ENCODE measurements at regions not wholly inside any gene's neighbourhood (a gene's known extent, or its start where the extent isn't known, plus 50 kb on each side); places are given as distances from the start of the nearest gene placed in this dataset.

GRCh38 chr9:73643379-73644013 lies 491.8 kb downstream of the ANXA1 start:
- no peak overlapping the region for H3K4me3 ChIP-seq
- H4K20me1 ChIP-seq: no peaks in the 10 kb centered on the region
- no peaks in the 10 kb centered on the region for H3K27me3 ChIP-seq
- TF ChIP-seq Cebpa-rat (IDR thresholded peaks at IDR 0.05): no peak
- no peaks in the 10 kb centered on the region for H3K4me1 ChIP-seq
- no peak overlapping the region for H3K27ac ChIP-seq
- no peaks in the 10 kb centered on the region for H3K36me3 ChIP-seq
- H3K9me3 ChIP-seq (replicated peaks in 1 of 11): peaks cover 0 to 5% (median 0%) of the 10 kb centered on the region in 11 experiments; a peak in 2 of 22 replicates
- no peak overlapping the region for H3K9ac ChIP-seq
- H3K4me2 ChIP-seq: no peak overlapping the region

GRCh38 chr9:73647560-73647959 lies 495.9 kb downstream of the ANXA1 start:
- no peak overlapping the region for H3K27ac ChIP-seq
- H3K9ac ChIP-seq: no peak overlapping the region
- no peaks in the 10 kb centered on the region for H4K20me1 ChIP-seq
- H3K36me3 ChIP-seq: no peaks in the 10 kb centered on the region
- peaks cover 0 to 15% (median 0%) of the 10 kb centered on the region in 11 experiments; a peak in 5 of 22 replicates for H3K9me3 ChIP-seq (replicated peaks in 1 of 11)
- no peak overlapping the region for H3K4me3 ChIP-seq
- no peaks in the 10 kb centered on the region for H3K27me3 ChIP-seq
- H3K4me1 ChIP-seq: no peaks in the 10 kb centered on the region
- no peak overlapping the region for H3K4me2 ChIP-seq
- no peak for TF ChIP-seq Cebpa-rat (IDR thresholded peaks at IDR 0.05)

GRCh38 chr9:73649552-73649951 lies 497.9 kb downstream of the ANXA1 start:
- no peak overlapping the region for H3K4me2 ChIP-seq
- peaks cover 0 to 15% (median 0%) of the 10 kb centered on the region in 11 experiments; a peak in 5 of 22 replicates for H3K9me3 ChIP-seq (replicated peaks in 1 of 11)
- no peaks in the 10 kb centered on the region for H3K36me3 ChIP-seq
- TF ChIP-seq Cebpa-rat (IDR thresholded peaks at IDR 0.05): no peak
- H3K9ac ChIP-seq: no peak overlapping the region
- H4K20me1 ChIP-seq: no peaks in the 10 kb centered on the region
- no peaks in the 10 kb centered on the region for H3K27me3 ChIP-seq
- no peak overlapping the region for H3K4me3 ChIP-seq
- no peak overlapping the region for H3K27ac ChIP-seq
- no peaks in the 10 kb centered on the region for H3K4me1 ChIP-seq

- peak overlapping the region in 3 of 11 experiments; percentile 6 to 76 (median 62); a peak in 5 of 22 replicates for H3K4me2 ChIP-seq
- H3K9ac ChIP-seq: no peak overlapping the region
- H3K9me3 ChIP-seq (replicated peaks in 1 of 11): no peaks in the 10 kb centered on the region
- H3K4me3 ChIP-seq: no peak overlapping the region
- H3K27me3 ChIP-seq: no peaks in the 10 kb centered on the region
- H3K36me3 ChIP-seq: no peaks in the 10 kb centered on the region
- no peaks in the 10 kb centered on the region for H4K20me1 ChIP-seq
- H3K4me1 ChIP-seq: peaks cover 0 to 31% (median 0%) of the 10 kb centered on the region in 10 experiments; a peak in 5 of 20 replicates
- no peak for TF ChIP-seq Cebpa-rat (IDR thresholded peaks at IDR 0.05)
- H3K27ac ChIP-seq: peak overlapping the region in 1 of 11 experiments; percentile 15; a peak in 1 of 22 replicates
These were observed 503.7 kb downstream of the ANXA1 start for GRCh38 chr9:73655363-73655762.

- H3K9me3 ChIP-seq (replicated peaks in 1 of 11): no peaks in the 10 kb centered on the region
These were observed 504.2 kb downstream of the ANXA1 start for GRCh38 chr9:73655831-73656230.

GRCh38 chr9:73665253-73665652 lies 513.6 kb downstream of the ANXA1 start:
- TF ChIP-seq Cebpa-rat (IDR thresholded peaks at IDR 0.05): no peak
- no peaks in the 10 kb centered on the region for H3K9me3 ChIP-seq (replicated peaks in 1 of 11)
- H3K36me3 ChIP-seq: no peaks in the 10 kb centered on the region
- H4K20me1 ChIP-seq: no peaks in the 10 kb centered on the region
- H3K27ac ChIP-seq: no peak overlapping the region
- H3K4me2 ChIP-seq: no peak overlapping the region
- no peak overlapping the region for H3K9ac ChIP-seq
- no peaks in the 10 kb centered on the region for H3K27me3 ChIP-seq
- no peak overlapping the region for H3K4me3 ChIP-seq
- peaks cover 0 to 8% (median 0%) of the 10 kb centered on the region in 10 experiments; a peak in 1 of 20 replicates for H3K4me1 ChIP-seq

More at GRCh38 chr9:73655831-73656230, 504.2 kb downstream of the ANXA1 start:
- Histone ChIP-seq H3K4me3 (no peak overlapping the region), H3K4me2 (peak overlapping the region in 3 of 11 experiments; percentile 6 to 76 (median 62); a peak in 5 of 22 replicates), H3K36me3 (no peaks in the 10 kb centered on the region), H3K9ac (no peak overlapping the region), H3K27me3 (no peaks in the 10 kb centered on the region), H4K20me1 (no peaks in the 10 kb centered on the region), H3K4me1 (peaks cover 0 to 31% (median 0%) of the 10 kb centered on the region in 10 experiments; a peak in 5 of 20 replicates), H3K27ac (peak overlapping the region in 1 of 11 experiments; percentile 15; a peak in 1 of 22 replicates)
- TF ChIP-seq Cebpa-rat (IDR thresholded peaks at IDR 0.05): no peak

- Histone ChIP-seq H3K4me3 (no peak overlapping the region), H3K9ac (no peak overlapping the region), H4K20me1 (no peaks in the 10 kb centered on the region), H3K27me3 (no peaks in the 10 kb centered on the region), H3K36me3 (no peaks in the 10 kb centered on the region), H3K4me1 (no peaks in the 10 kb centered on the region), H3K27ac (no peak overlapping the region), H3K9me3 (replicated peaks in 1 of 11) (no peaks in the 10 kb centered on the region), H3K4me2 (no peak overlapping the region)
- TF ChIP-seq Cebpa-rat (IDR thresholded peaks at IDR 0.05): no peak
These were observed 516.1 kb downstream of the ANXA1 start for GRCh38 chr9:73667749-73668148.

- no peaks in the 10 kb centered on the region for H3K27me3 ChIP-seq
These were observed 529.2 kb downstream of the ANXA1 start for GRCh38 chr9:73680831-73681230.

GRCh38 chr9:73682789-73683188 lies 531.1 kb downstream of the ANXA1 start:
- no peaks in the 10 kb centered on the region for H4K20me1 ChIP-seq

More at GRCh38 chr9:73680831-73681230, 529.2 kb downstream of the ANXA1 start:
- TF ChIP-seq Cebpa-rat (IDR thresholded peaks at IDR 0.05): no peak
- Histone ChIP-seq H4K20me1 (no peaks in the 10 kb centered on the region), H3K9ac (no peak overlapping the region), H3K4me3 (no peak overlapping the region), H3K4me1 (no peaks in the 10 kb centered on the region), H3K27ac (no peak overlapping the region), H3K4me2 (no peak overlapping the region), H3K36me3 (no peaks in the 10 kb centered on the region), H3K9me3 (replicated peaks in 1 of 11) (peaks cover 0 to 11% (median 5%) of the 10 kb centered on the region in 11 experiments; a peak in 7 of 22 replicates)

More at GRCh38 chr9:73682789-73683188, 531.1 kb downstream of the ANXA1 start:
- H3K27ac ChIP-seq: no peak overlapping the region
- H3K9me3 ChIP-seq (replicated peaks in 1 of 11): peaks cover 0 to 11% (median 5%) of the 10 kb centered on the region in 11 experiments; a peak in 7 of 22 replicates
- no peaks in the 10 kb centered on the region for H3K27me3 ChIP-seq
- no peaks in the 10 kb centered on the region for H3K36me3 ChIP-seq
- no peak overlapping the region for H3K9ac ChIP-seq
- H3K4me1 ChIP-seq: no peaks in the 10 kb centered on the region
- no peak overlapping the region for H3K4me2 ChIP-seq
- H3K4me3 ChIP-seq: no peak overlapping the region
- TF ChIP-seq Cebpa-rat (IDR thresholded peaks at IDR 0.05): no peak

Measured in BLaER1 treated with 17β-estradiol and CSF1 and Interleukin-3, amounts not matched to agents 10 nM and 100 nM (cell line).